AG04450 (cell line): ENCODE measurements at regions not wholly inside any gene's neighbourhood (a gene's known extent, or its start where the extent isn't known, plus 50 kb on each side); places are given as distances from the start of the nearest gene placed in this dataset.

ENCODE experiments used
- CTCF ChIA-PET: fragments of 300-600, 350-600 bp; formaldehyde crosslinking; extraction: SDS; loops from one replicate; lab custom pipeline; 2022; ENCODE audit warnings: antibody characterized with exemption, inconsistent platforms; lab: Charles Lee
- POLR2A ChIA-PET: fragments of 350-600 bp; formaldehyde crosslinking; extraction: SDS; loops from one replicate; lab custom pipeline; 2021; ENCODE audit warnings: antibody characterized with exemption, inconsistent platforms; lab: Yijun Ruan, JAX
- DNase-seq: peaks from one replicate; pipeline ENCODE4 v3.0.0-alpha.2; 2011; ENCODE audit warnings: low read depth, low spot score
- H3K27ac ChIP-seq: one replicate; pipeline ENCODE4 v1.5.1; 2012; ENCODE audit warnings: low read depth, low read length, control low read depth
- H3K27me3 ChIP-seq: one replicate; pipeline ENCODE4 v1.6.0; 2012; ENCODE audit warnings: low read length; ENCODE audit not compliant: control insufficient read depth, insufficient read depth
- H3K4me3 ChIP-seq: 2 replicates; pipeline ENCODE4 v1.5.1; 2011; ENCODE audit warnings: mild to moderate bottlenecking, low read depth, low read length, control low read depth
- H3K9me3 ChIP-seq: 2 replicates; pipeline ENCODE4 v1.5.1; 2012; ENCODE audit warnings: low read length; ENCODE audit not compliant: control insufficient read depth, insufficient read depth
- CTCF ChIP-seq: IDR thresholded peaks from 2 replicates; pipeline ENCODE4 v1.5.1; 2011; ENCODE audit warnings: low read depth, low read length, control low read depth, inconsistent platforms

GRCh38 chrX:94454159-94454558 lies 780.2 kb downstream of the FAM133A start:
- POLR2A ChIA-PET: no interaction called here
- CTCF ChIA-PET: no interaction called here
- H3K27me3 ChIP-seq: no peaks in the 10 kb centered on the region
- H3K27ac ChIP-seq: no peak overlapping the region
- DNase-seq: no peak
- H3K4me3 ChIP-seq: no peak overlapping the region
- H3K9me3 ChIP-seq: no peaks in the 10 kb centered on the region
- TF ChIP-seq CTCF: no peak

GRCh38 chrX:94454606-94455005 lies 780.6 kb downstream of the FAM133A start:
- H3K27me3 ChIP-seq: no peaks in the 10 kb centered on the region
- H3K4me3 ChIP-seq: no peak overlapping the region
- DNase-seq: no peak
- POLR2A ChIA-PET: no interaction called here
- H3K9me3 ChIP-seq: no peaks in the 10 kb centered on the region
- TF ChIP-seq CTCF: no peak
- no peak overlapping the region for H3K27ac ChIP-seq
- CTCF ChIA-PET: no interaction called here

GRCh38 chrX:94455782-94456181 lies 781.8 kb downstream of the FAM133A start:
- CTCF ChIA-PET: no interaction called here
- POLR2A ChIA-PET: no interaction called here
- Histone ChIP-seq H3K9me3 (no peaks in the 10 kb centered on the region), H3K4me3 (no peak overlapping the region), H3K27me3 (no peaks in the 10 kb centered on the region), H3K27ac (no peak overlapping the region)
- no peak for TF ChIP-seq CTCF
- DNase-seq: no peak

GRCh38 chrX:94492541-94492940 lies 818.5 kb downstream of the FAM133A start:
- POLR2A ChIA-PET: no interaction called here
- no peak for DNase-seq
- no peak overlapping the region for H3K4me3 ChIP-seq
- CTCF ChIA-PET: no interaction called here
- no peak for TF ChIP-seq CTCF
- H3K27ac ChIP-seq: no peak overlapping the region
- peaks cover 2% of the 10 kb centered on the region for H3K9me3 ChIP-seq
- no peaks in the 10 kb centered on the region for H3K27me3 ChIP-seq

GRCh38 chrX:94493405-94493804 lies 819.4 kb downstream of the FAM133A start:
- ChIA-PET CTCF (no interaction called here), POLR2A (no interaction called here)
- Histone ChIP-seq H3K27ac (no peak overlapping the region), H3K4me3 (no peak overlapping the region), H3K9me3 (peaks cover 2% of the 10 kb centered on the region), H3K27me3 (no peaks in the 10 kb centered on the region)
- no peak for DNase-seq
- TF ChIP-seq CTCF: no peak
